SK-N-MC (cell line): ENCODE measurements at regions not wholly inside any gene's neighbourhood (a gene's known extent, or its start where the extent isn't known, plus 50 kb on each side); places are given as distances from the start of the nearest gene placed in this dataset.

Experiments used
- EZH2 ChIP-seq: fragments of 200-600 bp; sonication (generic); IDR thresholded peaks from one replicate; pipeline ENCODE4 v1.6.1; 2017; ENCODE audit warnings: antibody characterized with exemption
- POLR2AphosphoS5 ChIP-seq: IDR thresholded peaks from 2 replicates; pipeline ENCODE4 v1.6.1; 2012; ENCODE audit warnings: mild to moderate bottlenecking, low read depth, low read length, borderline replicate concordance

- TF ChIP-seq POLR2AphosphoS5 (no peak), EZH2 (no peak)
These were observed 1095.5 kb upstream of the IGFBP7 start for GRCh38 chr4:58205446-58206235.
